GM20000 (cell line): ENCODE measurements at regions not wholly inside any gene's neighbourhood (a gene's known extent, or its start where the extent isn't known, plus 50 kb on each side); places are given as distances from the start of the nearest gene placed in this dataset.

ENCODE experiments used
- DNase-seq: peaks from one replicate; pipeline ENCODE4 v3.0.0; 2012; ENCODE audit warnings: low spot score
- TF ChIP-seq, protein P1 (sequence below): IDR thresholded peaks from 2 replicates; pipeline ENCODE4 v1.5.1; 2012; ENCODE audit warnings: mild to moderate bottlenecking, control low read depth; ENCODE audit errors: extremely low read depth, missing control alignments

DNA sequence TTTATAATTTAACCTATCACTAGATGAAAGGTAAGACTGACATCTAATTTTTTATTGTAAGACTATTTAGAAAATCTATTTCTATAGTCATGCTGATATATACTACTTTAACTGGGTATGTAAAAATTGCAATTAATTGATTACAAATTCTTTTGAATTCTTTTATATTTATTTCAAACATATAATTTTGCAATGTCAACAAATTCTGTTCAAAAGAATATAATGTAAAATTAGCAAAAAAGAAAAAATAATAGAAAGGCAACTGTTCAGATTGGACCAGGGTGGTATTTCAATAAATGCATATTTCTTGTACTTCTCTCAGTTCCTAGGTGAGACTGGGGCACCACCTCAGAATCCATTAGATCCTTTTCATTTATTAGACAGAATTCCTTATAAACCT, 1053.5 kb upstream of the FBXO33 start:
- TF ChIP-seq, protein P1, sequence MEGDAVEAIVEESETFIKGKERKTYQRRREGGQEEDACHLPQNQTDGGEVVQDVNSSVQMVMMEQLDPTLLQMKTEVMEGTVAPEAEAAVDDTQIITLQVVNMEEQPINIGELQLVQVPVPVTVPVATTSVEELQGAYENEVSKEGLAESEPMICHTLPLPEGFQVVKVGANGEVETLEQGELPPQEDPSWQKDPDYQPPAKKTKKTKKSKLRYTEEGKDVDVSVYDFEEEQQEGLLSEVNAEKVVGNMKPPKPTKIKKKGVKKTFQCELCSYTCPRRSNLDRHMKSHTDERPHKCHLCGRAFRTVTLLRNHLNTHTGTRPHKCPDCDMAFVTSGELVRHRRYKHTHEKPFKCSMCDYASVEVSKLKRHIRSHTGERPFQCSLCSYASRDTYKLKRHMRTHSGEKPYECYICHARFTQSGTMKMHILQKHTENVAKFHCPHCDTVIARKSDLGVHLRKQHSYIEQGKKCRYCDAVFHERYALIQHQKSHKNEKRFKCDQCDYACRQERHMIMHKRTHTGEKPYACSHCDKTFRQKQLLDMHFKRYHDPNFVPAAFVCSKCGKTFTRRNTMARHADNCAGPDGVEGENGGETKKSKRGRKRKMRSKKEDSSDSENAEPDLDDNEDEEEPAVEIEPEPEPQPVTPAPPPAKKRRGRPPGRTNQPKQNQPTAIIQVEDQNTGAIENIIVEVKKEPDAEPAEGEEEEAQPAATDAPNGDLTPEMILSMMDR = no peak
- DNase-seq = no peak

DNA sequence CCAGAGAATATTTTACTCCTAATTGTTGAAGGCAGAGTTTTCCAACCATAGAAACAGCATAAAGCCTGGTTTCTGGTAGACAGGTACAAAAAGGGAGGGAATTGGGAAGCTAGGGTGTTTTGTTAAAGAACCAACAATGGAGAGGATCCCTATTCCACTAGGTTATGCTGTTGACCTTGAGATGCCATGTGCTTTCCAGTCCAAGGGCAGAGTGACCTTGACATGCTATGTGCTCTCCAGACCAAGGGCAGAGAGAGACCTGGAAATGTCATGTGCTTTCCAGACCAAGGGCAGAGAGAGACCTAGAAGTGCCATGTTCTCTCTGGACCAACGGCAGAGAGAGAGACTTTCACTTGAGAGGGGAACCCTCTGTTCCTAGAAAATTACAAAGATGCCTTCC, 1043.8 kb upstream of the FBXO33 start:
- TF ChIP-seq, protein P1 = no peak
- no peak for DNase-seq

DNA sequence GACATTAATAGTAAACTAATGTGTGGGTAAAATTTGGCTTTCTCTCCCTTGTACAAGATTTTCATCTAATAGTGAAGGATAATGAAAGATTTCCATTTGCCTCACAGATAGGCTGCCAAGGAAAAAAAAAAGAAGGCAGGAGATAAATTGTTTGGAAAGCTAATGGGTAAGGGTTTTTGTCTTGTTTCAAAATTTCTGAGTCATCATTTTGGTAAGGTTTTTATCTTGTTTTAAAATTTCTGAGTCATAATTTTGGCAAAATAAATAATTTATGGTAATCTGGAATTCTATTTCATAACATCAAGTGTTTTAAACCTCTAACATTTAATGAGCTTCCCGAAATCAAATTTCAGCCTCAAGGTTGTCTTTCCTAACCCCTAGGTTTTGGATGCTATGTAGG, 1035.7 kb upstream of the FBXO33 start:
- DNase-seq = no peak
- TF ChIP-seq, protein P1 = no peak

DNA sequence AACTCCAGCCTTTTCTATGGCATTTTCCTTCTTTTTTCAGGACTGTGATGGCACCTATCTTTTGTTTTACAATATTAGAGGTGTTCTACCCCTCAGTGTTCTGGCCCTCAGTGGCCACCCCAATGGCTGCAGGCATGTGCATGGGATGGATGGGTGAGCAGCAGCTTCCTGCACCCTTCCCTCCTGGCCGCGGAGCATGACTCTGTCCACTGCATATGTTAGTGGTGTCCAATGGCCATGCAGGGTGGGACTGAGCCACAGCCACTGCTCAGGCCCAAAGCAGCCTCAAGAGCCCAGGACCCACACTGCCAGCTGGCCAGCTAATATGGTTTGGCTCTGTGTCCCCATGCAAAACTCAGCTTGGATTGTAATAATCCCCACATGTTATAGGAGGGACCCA, 1032.3 kb upstream of the FBXO33 start:
- TF ChIP-seq, protein P1 = no peak
- no peak for DNase-seq

DNA sequence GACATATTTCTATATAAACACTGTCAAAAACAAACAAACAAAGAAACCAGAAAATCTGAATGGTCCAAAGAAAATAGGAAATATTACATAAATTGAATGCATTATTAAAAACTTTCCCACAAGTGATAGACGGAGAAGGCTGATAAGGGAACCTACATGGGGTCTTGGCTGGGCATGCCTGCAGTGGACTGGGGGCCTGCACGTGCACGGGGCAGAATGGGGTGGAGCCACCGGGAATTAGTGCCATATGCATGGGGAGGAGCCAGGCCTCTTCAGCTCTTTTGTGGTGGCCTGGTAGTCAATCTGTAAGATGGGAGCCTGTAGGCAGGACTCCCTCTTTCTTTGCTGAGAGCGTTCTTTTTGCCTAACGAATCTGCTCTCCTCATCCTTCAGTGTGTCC, 1031.7 kb upstream of the FBXO33 start:
- no peak for DNase-seq
- TF ChIP-seq, protein P1 = no peak

DNA sequence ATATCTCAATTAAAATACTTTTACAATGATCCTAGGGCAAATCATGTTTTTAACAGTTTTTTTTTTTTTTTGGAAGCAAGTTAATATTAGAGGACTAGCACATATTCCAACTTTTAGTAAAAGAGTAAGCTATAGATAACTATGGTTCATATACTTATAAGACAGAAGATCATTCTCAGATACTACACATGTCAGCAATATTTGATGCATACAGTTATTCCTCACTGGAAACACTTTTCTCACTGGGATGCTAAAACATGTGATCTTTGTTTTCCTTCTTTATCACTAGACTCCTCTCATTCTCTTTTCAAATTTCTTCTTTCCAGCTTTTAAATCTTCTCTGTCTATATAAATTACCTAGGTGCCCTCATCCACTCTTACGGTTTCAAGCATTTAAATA, 1020.4 kb upstream of the FBXO33 start:
- TF ChIP-seq, protein P1 = no peak
- no peak for DNase-seq

DNA sequence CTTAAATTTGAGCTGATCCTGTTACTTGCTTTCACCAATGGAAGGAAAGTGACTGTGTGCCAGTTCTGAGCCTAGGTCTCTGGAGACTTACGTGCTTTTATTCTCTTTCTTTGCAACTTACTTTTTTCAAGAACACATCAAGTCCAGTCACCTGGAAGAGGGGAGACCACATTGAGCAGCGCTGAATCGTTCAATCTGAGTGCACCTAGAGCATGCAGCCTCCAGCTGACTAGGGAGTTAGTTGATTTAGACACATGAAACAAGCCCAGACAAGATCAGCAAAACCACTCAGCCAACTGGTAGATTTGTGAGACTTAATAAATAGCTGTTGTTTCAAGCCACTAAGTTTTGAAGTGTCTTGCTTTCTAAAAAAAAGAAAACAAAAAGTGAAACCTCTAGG, 1014.8 kb upstream of the FBXO33 start:
- DNase-seq = no peak
- TF ChIP-seq, protein P1 = no peak
